Activated CD4-positive, CD25-positive, alpha-beta regulatory T cell treated with anti-CD3 and anti-CD28 coated beads, Interleukin-2, amount 50 U/mL, for 24 hours (primary cell): ENCODE measurements at regions not wholly inside any gene's neighbourhood (a gene's known extent, or its start where the extent isn't known, plus 50 kb on each side); places are given as distances from the start of the nearest gene placed in this dataset.
A peak's percentile ranks its signal among the peaks of the same experiment; 100 is the strongest.

Source experiments
- ATAC-seq, 2 donors: fragments of 150-1000 bp; cut with Tn5 transposase; one replicate each; pipeline ENCODE4 v1.10.0; 2021; ENCODE audit warnings: mild to moderate bottlenecking in 1 of 2, moderate library complexity in 1 of 2

DNA sequence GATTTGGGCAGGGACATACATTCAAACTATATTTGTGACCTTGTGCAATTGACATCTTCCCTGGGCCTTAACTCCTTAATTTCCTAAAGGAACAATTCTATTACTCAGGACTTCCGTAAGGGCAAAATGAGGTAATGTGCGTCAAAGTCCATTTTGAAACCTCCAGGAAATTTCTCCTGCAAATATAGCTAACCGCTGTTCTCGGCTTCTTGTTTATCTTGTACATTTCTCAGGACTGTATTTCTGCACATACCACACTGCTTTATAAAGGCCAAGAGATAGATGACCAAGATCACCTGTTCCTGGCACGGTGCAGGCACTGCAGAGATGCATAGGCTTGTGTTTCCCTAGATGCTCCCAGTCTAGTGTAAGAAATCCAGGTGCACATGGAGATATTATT lies 1009.4 kb downstream of the BCL11B start:
- ATAC-seq: no peak

DNA sequence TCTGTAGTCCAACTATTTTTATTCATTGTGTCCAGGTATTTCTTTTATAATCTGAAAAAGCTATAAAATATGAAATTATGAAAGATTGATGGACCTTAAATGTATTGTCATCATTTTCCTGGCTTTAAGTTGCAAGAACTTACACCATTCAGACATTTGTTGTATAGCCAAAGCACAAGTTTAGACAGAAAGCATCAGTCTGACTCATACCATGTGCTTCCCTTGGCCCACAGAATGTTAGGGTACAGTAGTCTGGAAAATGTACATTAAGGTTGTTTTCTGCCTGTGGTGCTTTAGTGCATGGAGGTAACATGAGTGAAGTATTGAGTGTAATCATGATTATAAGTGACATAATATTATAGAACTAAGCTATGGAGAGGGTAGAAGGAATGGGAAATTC lies 1002.5 kb downstream of the BCL11B start:
- ATAC-seq: no peak

- no peak for ATAC-seq
Observed at GRCh38 chr14:98270201-98270600, 1001.8 kb downstream of the BCL11B start.

- no peak for ATAC-seq
Observed at GRCh38 chr14:98274596-98274995, 997.4 kb downstream of the BCL11B start.

GRCh38 chr14:98278800-98279199 lies 993.2 kb downstream of the BCL11B start:
- no peak for ATAC-seq

DNA sequence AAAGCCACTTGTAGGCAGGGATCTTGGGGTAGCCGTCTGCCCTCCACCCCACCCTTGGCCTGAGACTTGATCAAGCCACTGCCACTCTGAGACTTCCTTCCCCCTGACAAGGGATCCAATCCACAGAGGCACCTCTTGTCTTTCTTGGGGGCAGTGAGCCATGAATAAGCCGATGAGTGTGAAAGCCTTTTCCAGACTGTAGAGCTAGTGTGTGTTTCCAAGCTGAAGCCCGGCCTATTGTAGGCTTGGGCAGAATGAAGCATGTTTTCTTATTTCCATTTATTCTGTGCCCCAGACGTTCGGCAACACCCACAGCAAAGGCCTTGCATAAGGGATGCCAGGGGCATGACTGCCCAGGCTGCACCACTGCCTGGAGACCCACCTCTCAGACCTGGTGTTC lies 991.6 kb downstream of the BCL11B start:
- no peak for ATAC-seq

- ATAC-seq: no peak
Observed at GRCh38 chr14:98288825-98289224, 983.2 kb downstream of the BCL11B start.

GRCh38 chr14:98290596-98290995 lies 981.4 kb downstream of the BCL11B start:
- peak; percentile 78 to 80 for ATAC-seq

GRCh38 chr14:98292191-98292590 lies 979.8 kb downstream of the BCL11B start:
- ATAC-seq: no peak

- ATAC-seq: no peak
Observed at GRCh38 chr14:98293576-98293975, 978.4 kb downstream of the BCL11B start.

- ATAC-seq: no peak
Observed at GRCh38 chr14:98296895-98297294, 975.1 kb downstream of the BCL11B start.

DNA sequence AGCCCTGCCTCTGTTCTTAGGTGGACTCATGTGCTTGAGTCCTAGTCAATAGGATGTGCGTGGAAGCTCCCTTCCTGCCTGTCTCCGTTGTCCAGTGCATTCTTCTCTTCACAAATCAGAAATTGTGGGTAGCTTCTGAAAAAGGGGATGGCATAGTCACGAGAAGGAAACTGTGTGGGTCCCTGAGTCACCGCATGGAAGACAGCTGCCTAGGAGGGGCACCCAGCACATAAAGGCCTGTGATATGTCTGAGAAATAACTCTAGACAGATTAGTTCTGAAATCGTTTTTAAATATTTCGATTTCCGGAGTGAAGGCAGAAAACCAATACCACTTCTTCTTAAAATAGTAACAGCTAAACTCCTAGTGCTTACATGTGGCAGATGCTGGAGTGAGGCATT lies 974.4 kb downstream of the BCL11B start:
- no peak for ATAC-seq

DNA sequence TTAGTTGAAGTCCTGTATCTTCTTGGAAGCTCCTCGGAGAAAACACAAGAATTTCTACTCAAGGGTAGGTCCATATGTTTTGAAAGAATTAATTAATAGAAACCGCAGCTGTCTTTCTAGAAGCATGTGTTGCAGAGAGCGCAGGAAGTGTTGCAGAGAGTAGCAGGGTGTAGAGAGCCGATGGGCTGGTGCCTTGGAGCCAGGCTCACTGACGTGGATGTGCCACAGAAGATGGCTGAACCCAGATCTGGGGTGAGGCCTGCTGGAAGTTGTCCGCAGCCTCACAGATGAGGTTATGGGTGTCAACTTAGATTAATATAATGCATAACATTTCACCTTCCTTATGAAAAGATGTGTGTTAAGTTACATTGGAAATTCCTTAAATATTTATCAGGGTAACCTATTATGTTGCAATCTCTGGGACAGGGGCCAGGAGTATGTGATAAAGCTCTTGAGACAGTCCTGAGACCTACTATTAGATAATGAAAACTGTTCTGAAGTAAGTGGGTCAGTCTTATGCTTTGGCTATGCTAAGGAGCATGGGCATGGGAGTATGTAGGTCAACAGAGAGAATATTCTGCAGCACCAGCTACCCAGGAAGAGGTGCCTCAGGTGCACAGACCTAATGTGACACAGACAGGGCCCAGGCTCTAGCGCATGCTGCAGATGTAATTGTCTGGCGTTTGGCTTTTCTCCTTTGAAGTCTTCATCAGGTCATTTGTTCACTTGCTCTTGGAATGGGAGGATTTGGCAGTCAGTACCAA lies 973.3 kb downstream of the BCL11B start:
- ATAC-seq: no peak

- ATAC-seq: no peak
Observed at GRCh38 chr14:98301681-98302080, 970.3 kb downstream of the BCL11B start.

GRCh38 chr14:98304574-98304973 lies 967.4 kb downstream of the BCL11B start:
- ATAC-seq: no peak

- ATAC-seq: no peak
Observed at GRCh38 chr14:98309591-98309990, 962.4 kb downstream of the BCL11B start.

DNA sequence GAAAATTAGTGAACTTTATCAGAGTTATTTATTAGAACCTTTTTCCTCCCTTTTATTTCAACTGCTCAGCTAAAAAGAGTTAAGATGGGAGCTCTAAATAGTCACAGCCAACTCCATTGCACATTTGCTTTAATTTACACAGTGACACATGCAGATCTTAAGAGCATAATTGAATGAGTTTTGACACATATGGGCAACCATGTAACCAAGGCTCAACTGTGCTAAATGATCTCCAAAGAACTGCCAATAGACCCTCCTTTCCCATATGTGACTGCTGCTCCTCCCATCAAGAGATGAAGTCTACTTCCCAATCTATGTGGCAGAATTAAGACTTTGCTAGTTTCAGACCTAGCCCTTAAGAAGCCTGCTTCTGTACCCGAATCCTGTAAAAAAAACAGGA lies 960.0 kb downstream of the BCL11B start:
- no peak for ATAC-seq

DNA sequence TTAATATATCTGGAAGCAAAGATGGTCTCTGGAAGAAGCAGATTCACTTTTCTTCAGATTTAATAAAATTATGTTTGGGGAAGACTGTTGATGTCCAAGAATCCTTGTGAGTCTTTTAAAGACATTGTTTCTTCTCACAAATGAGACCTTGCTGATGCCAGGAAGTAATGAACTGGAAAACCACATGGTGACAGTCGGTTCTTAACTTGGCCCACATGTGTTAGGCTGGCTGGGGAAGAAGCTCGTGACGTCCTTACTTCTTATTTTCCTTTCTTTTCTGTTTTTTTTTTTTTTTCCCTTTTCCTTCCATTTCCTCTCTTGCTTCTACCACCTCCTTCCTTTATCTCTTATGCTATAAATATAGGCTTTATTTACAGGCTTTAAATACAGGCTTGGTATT lies 950.2 kb downstream of the BCL11B start:
- no peak for ATAC-seq

DNA sequence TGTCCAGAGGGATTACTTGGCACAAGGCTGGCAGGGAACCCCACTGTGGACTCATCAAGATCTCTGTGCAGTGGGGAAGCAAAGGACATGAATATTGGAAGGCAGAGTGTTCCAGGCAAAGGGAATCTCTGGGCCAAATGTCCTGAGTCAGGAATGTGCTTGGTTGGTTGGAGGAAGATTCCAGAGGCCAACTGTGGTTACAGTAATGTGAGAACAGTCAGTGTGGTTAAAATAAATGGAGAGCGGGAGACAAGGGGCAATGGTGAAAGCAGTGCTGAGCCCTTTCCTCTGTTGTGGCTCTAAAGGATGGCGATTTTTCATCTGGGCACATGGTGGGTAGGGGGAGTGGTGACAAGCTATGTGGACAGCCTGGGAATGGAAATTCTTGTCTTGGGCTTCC lies 948.2 kb downstream of the BCL11B start:
- ATAC-seq: no peak

GRCh38 chr14:98325761-98326160 lies 946.2 kb downstream of the BCL11B start:
- no peak for ATAC-seq

DNA sequence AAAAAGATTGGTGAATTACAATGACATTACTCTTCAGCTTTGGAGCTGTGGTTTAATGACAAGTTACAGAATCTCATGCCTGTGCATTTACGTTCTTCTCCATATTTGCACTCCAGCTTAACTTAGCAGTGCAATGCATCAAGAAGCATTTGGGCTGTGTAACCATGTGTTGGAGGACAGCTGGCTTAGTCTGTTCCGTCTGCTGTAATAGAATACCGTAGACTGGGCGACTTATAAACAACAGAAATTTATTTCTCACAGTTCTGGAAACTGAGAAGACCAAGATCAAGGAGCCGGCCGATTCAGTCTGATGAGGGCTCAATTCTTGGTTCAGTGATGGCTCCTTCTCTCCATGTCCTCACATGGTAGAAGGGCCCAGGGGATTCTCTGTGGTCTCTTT lies 943.5 kb downstream of the BCL11B start:
- ATAC-seq: no peak

GRCh38 chr14:98334186-98334585 lies 937.8 kb downstream of the BCL11B start:
- ATAC-seq: no peak

- ATAC-seq: no peak
Observed at GRCh38 chr14:98341211-98341610, 930.8 kb downstream of the BCL11B start.

DNA sequence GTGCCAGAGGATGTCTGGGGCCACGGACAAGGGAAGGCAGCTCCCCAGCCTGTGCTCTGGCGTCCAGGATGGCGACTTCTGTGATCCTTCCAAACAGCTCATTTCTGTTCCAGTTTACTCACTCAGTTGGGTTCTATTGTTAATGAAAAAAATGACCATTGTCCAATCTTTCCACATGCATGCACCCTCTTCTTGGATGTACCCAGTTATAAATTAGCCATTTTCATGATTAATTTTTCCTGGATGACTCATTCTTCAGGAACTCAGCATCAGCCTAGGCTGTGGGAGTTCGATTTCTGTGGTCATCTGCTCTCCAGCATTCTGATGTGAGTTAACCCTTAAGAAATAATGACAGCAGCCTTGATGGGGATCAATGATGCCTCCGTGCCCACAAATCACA lies 926.8 kb downstream of the BCL11B start:
- ATAC-seq: no peak

- ATAC-seq: no peak
Observed at GRCh38 chr14:98347686-98348085, 924.3 kb downstream of the BCL11B start.
